ENCODE measurements at regions not wholly inside any gene's neighbourhood (a gene's known extent, or its start where the extent isn't known, plus 50 kb on each side); places are given as distances from the start of the nearest gene placed in this dataset.
"Not testable (repeated sequence)": the region's sequence is repeated elsewhere in the genome, so short reads cannot be mapped to it uniquely, and the experiment has no call there.

DNA sequence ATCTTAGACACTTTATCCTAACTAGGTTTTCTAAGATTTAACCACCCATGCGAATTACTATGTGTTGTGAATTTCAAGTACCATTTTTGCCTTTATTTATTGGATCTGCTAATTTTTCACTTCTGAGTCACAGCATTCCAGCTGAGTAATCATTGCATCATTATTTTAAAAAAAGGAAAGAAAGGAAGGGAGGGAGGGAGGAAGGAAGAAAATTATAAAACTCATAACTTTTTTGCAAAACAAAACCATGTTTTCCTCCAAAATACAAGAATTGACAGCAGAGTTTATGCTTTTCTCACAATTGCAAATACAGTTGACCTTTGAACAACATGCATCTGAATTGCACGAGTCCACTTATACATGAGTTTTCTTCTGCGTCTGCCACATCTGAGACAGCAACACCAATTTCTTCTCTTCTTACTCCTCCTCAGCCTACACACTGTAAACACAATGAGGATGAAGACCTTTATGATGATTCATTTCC is 651.4 kb upstream of the NECTIN3 start:
- TF ChIP-seq CTCF (IDR thresholded peaks at IDR 0.05; ENCODE audit: borderline replicate concordance): no peak
- Histone ChIP-seq H3K9me3 (replicated peaks) (no peaks in the 10 kb centered on the region), H3K27ac (replicated peaks) (no peak overlapping the region), H3K36me3 (no peaks in the 10 kb centered on the region), H3K27me3 (ENCODE audit: low read depth) (no peaks in the 10 kb centered on the region), H3K4me1 (no peaks in the 10 kb centered on the region), H3K4me3 (no peak overlapping the region)
- no peak for DNase-seq
- intact Hi-C loops (cut with micrococcal nuclease): no loop called here

DNA sequence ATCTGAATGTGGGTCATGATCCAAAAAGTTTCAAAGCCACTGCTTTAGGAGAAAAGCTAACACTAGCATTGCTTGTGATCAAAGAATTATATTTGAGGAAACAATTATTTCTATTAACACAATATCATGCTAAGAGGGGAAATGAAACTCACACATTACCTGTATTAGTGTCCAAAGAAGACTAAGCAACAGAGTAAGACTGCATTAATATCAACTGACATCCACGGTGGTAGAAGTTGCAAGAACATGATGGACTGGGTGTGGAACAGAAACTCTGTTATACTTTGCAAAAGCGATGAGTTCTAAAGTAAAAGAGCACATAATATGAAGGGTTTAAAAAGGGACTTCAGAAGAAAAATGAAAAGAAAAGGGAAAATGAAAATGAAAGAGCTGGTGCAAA is 648.3 kb upstream of the NECTIN3 start:
- H3K9me3 ChIP-seq (replicated peaks): no peaks in the 10 kb centered on the region
- H3K36me3 ChIP-seq: no peaks in the 10 kb centered on the region
- no peak for TF ChIP-seq CTCF (IDR thresholded peaks at IDR 0.05; ENCODE audit: borderline replicate concordance)
- DNase-seq: no peak
- intact Hi-C loops (cut with micrococcal nuclease): no loop called here
- H3K4me1 ChIP-seq: no peaks in the 10 kb centered on the region
- H3K27ac ChIP-seq (replicated peaks): no peak overlapping the region
- no peaks in the 10 kb centered on the region for H3K27me3 ChIP-seq (ENCODE audit: low read depth)
- no peak overlapping the region for H3K4me3 ChIP-seq

DNA sequence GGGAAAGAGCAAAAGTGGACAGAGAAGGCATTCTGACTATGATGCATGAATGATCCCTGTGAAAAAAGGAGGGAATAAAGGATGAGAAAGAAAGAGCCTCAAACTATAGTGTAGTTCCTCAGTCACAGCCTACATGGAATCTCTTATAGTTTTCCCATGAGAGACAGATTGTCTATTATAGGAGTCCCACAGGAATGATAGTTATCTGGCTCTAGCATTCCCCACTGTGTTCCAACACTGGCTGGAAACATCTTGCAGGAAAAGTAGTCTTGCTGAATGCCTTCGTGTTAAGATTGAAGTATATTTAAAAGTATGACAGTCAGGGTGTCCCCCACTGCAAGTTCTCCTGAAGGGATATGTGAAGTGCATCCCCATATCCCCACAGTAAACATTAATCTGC is 641.5 kb upstream of the NECTIN3 start:
- DNase-seq: no peak
- Histone ChIP-seq H3K36me3 (no peaks in the 10 kb centered on the region), H3K9me3 (replicated peaks) (no peaks in the 10 kb centered on the region), H3K4me1 (no peaks in the 10 kb centered on the region), H3K27ac (replicated peaks) (no peak overlapping the region), H3K4me3 (no peak overlapping the region), H3K27me3 (ENCODE audit: low read depth) (no peaks in the 10 kb centered on the region)
- TF ChIP-seq CTCF (IDR thresholded peaks at IDR 0.05; ENCODE audit: borderline replicate concordance): no peak
- intact Hi-C loops (cut with micrococcal nuclease): no loop called here

- intact Hi-C loops (cut with micrococcal nuclease): no loop called here
- no peaks in the 10 kb centered on the region for H3K9me3 ChIP-seq (replicated peaks)
- H3K27me3 ChIP-seq (ENCODE audit: low read depth): no peaks in the 10 kb centered on the region
- H3K4me1 ChIP-seq: no peaks in the 10 kb centered on the region
- no peak for TF ChIP-seq CTCF (IDR thresholded peaks at IDR 0.05; ENCODE audit: borderline replicate concordance)
- H3K27ac ChIP-seq (replicated peaks): no peak overlapping the region
- no peak overlapping the region for H3K4me3 ChIP-seq
- no peak for DNase-seq
- no peaks in the 10 kb centered on the region for H3K36me3 ChIP-seq
These were observed 635.4 kb upstream of the NECTIN3 start for GRCh38 chr3:110436209-110436608.

DNA sequence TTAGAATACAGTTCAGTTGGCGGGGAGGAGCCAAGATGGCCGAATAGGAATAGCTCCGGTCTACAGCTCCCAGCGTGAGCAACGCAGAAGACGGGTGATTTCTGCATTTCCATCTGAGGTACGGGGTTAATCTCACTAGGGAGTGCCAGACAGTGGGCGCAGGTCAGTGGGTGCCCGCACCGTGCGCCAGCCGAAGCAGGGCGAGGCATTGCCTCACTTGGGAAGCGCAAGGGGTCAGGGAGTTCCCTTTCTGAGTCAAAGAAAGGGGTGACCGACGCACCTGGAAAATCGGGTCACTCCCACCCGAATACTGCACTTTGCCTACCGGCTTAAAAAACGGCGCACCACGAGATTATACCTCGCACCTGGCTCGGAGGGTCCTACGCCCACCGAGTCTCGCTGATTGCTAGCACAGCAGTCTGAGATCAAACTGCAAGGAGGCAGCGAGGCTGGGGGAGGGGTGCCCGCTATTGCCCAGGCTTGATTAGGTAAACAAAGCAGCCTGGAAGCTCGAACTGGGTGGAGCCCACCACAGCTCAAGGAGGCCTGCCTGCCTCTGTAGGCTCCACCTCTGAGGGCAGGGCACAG is 631.5 kb upstream of the NECTIN3 start:
- H3K4me1 ChIP-seq; H3K4me3 ChIP-seq; H3K27me3 ChIP-seq (ENCODE audit: low read depth); H3K36me3 ChIP-seq; intact Hi-C loops (cut with micrococcal nuclease); DNase-seq; H3K9me3 ChIP-seq (replicated peaks); H3K27ac ChIP-seq (replicated peaks): not testable (repeated sequence)

DNA sequence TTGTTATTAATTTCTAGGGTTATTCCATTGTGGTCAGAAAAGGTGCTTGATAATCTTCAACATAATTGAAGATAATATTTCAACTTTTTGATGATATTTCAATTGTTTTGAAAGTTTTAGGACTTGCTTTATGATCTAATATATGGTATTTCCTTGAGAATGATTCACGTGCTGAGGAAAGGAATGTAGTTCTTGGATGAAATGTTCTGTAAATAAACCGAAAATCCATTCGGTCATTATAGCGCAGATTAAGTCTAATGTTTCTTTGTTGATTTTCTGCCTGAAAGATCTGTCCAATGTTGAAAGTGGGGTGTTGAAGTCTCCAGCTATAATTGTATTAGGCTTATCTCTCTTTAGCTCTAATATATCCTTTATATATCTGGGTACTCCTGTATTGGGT is 617.5 kb upstream of the NECTIN3 start:
- H3K36me3 ChIP-seq: no peaks in the 10 kb centered on the region
- no peaks in the 10 kb centered on the region for H3K4me1 ChIP-seq
- no peak for TF ChIP-seq CTCF (IDR thresholded peaks at IDR 0.05; ENCODE audit: borderline replicate concordance)
- no peak overlapping the region for H3K27ac ChIP-seq (replicated peaks)
- no peaks in the 10 kb centered on the region for H3K27me3 ChIP-seq (ENCODE audit: low read depth)
- no peak for DNase-seq
- intact Hi-C loops (cut with micrococcal nuclease): no loop called here
- H3K4me3 ChIP-seq: no peak overlapping the region
- peaks cover 18% of the 10 kb centered on the region for H3K9me3 ChIP-seq (replicated peaks)
